ENCODE measurements at regions not wholly inside any gene's neighbourhood (a gene's known extent, or its start where the extent isn't known, plus 50 kb on each side); places are given as distances from the start of the nearest gene placed in this dataset.

DNA sequence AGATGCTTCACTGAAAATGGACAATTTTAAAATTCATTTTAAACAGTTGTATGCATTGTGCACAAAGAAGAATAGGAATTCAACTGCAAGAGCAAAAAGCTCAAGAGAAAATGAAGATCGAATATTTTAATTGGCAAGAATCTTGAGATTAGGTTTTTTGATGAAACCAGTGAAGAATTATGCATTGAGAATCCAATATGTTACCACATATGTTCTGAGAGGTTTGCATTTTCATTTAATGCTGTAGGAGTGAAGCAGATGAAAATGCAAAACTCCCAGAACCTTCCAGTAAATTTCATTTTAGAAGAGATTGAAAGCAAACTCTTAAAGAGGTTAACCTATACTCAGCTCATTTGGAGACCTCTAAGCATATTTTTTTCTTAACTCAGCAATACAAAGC lies 298.0 kb downstream of the OLFM3 start:
- DNase-seq (ENCODE audit: low read depth): no peak

DNA sequence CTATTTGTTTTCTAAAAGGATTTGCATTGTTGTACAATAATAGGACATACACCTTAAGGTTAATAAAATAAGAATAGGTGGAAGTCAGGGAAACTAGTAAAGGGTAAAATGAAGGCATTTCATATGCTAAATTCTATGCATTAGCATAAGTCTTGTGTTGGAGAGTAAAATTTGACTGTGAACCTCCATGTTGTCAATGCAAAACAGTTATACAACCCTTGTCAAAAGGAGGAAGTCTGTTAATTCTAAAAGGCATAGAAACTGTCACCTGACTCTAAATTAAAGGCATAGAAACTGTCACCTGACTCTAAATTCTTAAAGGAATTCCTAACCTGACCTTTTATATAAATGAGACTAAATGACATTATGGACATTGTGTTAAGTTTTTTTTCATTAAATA lies 291.8 kb downstream of the OLFM3 start:
- DNase-seq (ENCODE audit: low read depth): no peak

DNA sequence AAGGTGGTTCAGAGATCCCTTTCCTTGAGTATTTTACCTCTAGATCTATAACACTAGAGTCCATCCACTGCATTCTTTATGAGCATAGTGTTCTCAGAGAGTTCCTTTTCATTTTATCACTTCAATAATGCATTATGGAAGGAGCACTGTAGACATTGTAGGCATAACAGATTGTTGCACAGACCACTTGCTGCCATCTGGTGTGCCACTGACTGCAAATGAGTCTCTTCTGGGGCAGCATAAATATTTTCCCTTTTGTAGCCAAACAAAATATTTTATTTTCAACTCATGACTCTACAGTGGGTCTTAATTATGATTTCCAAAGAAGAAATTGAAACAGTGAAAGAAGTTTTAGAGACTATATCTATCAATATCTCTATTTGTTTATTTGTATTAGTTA lies 290.4 kb downstream of the OLFM3 start:
- DNase-seq (ENCODE audit: low read depth): no peak

DNA sequence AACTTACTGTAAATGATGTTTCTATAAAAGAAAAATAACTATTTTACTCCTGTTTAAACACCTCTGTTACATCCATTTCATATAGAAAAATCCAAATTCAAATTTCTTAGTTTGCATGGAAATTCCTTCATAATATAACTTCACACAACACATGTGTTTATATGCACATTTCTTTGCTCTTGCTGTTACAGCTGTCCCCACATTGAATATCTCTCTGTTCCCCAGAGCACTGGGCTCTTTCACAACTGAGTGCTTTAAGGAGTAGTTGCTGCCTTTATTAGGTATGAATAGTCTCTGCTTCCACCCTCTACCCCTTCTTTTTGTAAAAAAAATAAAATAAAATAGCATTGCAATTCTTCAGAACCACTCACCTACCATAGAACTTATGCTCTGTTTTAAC lies 287.0 kb downstream of the OLFM3 start:
- no peak for DNase-seq (ENCODE audit: low read depth)

GRCh38 chr1:101713760-101714159 lies 283.0 kb downstream of the OLFM3 start:
- DNase-seq (ENCODE audit: low read depth): no peak

DNA sequence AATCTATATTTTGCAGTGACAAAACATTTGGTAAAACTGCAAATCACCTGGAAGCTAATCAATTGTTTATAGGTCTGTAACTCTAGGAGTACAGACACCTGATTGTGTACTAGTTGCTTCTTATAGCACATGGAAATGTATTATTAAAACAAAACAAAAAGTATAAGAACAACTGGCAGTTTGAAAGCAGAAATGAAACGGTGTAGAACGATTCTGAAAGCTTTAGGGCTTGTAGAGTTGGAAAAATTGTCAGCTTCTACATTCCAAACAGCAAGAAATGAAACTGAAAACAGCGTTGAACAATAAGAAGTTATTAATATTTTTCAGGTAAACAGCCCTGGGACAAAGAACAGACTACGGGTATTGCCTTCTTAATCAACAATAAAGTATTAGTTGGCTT lies 273.3 kb downstream of the OLFM3 start:
- no peak for DNase-seq (ENCODE audit: low read depth)

GRCh38 chr1:101728029-101728428 lies 268.7 kb downstream of the OLFM3 start:
- DNase-seq (ENCODE audit: low read depth): no peak

- DNase-seq (ENCODE audit: low read depth): no peak
Observed at GRCh38 chr1:101730559-101730958, 266.2 kb downstream of the OLFM3 start.

GRCh38 chr1:101732261-101732660 lies 264.5 kb downstream of the OLFM3 start:
- no peak for DNase-seq (ENCODE audit: low read depth)

- no peak for DNase-seq (ENCODE audit: low read depth)
Observed at GRCh38 chr1:101733340-101733739, 263.4 kb downstream of the OLFM3 start.

- no peak for DNase-seq (ENCODE audit: low read depth)
Observed at GRCh38 chr1:101738475-101738874, 258.3 kb downstream of the OLFM3 start.

GRCh38 chr1:101739146-101739545 lies 257.6 kb downstream of the OLFM3 start:
- DNase-seq (ENCODE audit: low read depth): no peak

DNA sequence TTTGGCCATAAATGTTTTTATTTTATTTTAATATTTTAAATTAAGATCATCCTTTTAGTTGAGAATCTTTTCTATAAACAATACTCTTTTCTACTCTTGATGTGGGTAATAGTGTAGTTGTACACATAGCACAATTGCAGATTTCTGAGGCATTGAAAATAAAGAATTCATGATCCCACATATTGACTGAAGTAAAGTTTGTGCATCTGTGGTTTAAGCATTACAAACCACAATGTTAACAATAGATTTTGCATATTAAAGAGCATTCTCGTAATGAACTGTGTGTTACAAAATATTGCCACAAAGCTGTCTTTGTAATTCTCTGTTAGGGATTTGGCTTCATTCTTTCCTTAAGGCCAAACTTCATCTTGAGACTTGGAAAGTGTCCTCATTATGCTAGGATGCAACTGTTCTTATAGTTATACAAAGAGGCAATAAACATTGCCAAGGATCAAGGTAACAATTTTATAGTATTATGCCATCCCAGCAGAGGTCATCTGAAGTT lies 256.8 kb downstream of the OLFM3 start:
- DNase-seq (ENCODE audit: low read depth): no peak

GRCh38 chr1:101741910-101742309 lies 254.8 kb downstream of the OLFM3 start:
- DNase-seq (ENCODE audit: low read depth): no peak

GRCh38 chr1:101742509-101742908 lies 254.2 kb downstream of the OLFM3 start:
- DNase-seq (ENCODE audit: low read depth): no peak

DNA sequence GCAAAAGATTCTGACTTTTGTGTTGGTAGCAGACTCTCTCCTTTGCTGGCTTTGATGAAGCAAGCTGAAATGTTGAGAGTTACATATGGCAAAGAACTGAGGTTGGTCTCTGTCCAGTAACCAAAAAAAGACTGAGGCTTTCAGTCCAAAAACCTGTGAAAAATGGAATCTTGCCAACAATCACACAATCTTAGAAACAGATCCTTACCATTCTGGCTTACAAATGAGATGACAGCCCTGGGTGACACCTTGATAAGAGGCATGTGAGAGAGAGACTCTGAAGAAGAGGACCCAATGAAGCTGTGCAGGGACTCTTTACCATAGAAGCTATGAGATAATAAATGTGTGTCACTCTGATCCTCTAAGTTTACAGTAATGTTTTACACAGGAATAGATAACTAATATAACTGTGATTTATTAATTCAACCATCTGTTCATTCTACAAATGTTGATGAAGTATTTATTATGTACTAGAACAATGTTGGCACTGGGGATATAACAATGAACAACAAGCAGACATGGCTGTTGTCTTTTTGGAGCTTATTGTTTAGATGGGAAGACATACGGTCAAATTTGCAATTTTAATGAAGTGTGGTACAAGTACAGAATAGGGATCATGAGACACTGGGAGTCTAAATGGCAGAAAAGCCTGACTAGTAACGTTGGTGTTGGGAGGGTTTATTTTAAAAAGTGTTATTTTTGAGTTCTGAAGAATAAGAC lies 251.0 kb downstream of the OLFM3 start:
- no peak for DNase-seq (ENCODE audit: low read depth)

GRCh38 chr1:101748077-101748476 lies 248.6 kb downstream of the OLFM3 start:
- DNase-seq (ENCODE audit: low read depth): no peak

Measured in forelimb muscle (tissue), 1 donor.